SK-N-SH (cell line): ENCODE measurements at regions not wholly inside any gene's neighbourhood (a gene's known extent, or its start where the extent isn't known, plus 50 kb on each side); places are given as distances from the start of the nearest gene placed in this dataset.

Source experiments
- CTCF ChIA-PET: fragments of 300-600, 350-600 bp; formaldehyde crosslinking; extraction: SDS; loops from one replicate; lab custom pipeline; 2021; lab: Yijun Ruan, JAX
- POLR2A ChIA-PET: fragments of 350-600 bp; sonication (Branson Sonifier 250); formaldehyde crosslinking; extraction: SDS; loops from one replicate; lab custom pipeline; 2020; ENCODE audit warnings: antibody characterized with exemption, inconsistent platforms; lab: Yijun Ruan, JAX
- DNase-seq: peaks from one replicate; pipeline ENCODE4 v3.0.0; 2012
- H2AFZ ChIP-seq: fragments of 200-600 bp; sonication (generic); 2 replicates; pipeline ENCODE4 v1.8.1; 2016; ENCODE audit warnings: antibody characterized with exemption, mild to moderate bottlenecking, low read depth
- H3F3A ChIP-seq: fragments of 200-600 bp; sonication (generic); replicated peaks from 2 replicates; pipeline ENCODE3; 2016; ENCODE audit warnings: antibody characterized with exemption, mild to moderate bottlenecking; ENCODE audit not compliant: insufficient read depth
- H3K27ac ChIP-seq, 2 experiments: fragments of 200-500 bp in 1 of 2; fragments of 200-600 bp in 1 of 2; sonication (Bioruptor generic) in 1 of 2; sonication (generic), shearing (Covaris generic) in 1 of 2; 2 replicates each; pipeline versions ENCODE4 v1.5.1 to v1.6.1; 2014 to 2016; ENCODE audit warnings: low read depth in 2 of 2, inconsistent platforms in 1 of 2, low read length in 1 of 2, mild to moderate bottlenecking in 1 of 2, mixed read lengths in 1 of 2
- H3K27me3 ChIP-seq: fragments of 200-600 bp; sonication (generic), shearing (Covaris generic); 2 replicates; pipeline ENCODE4 v1.6.1; 2016; ENCODE audit warnings: mixed run types; ENCODE audit not compliant: insufficient read depth
- H3K36me3 ChIP-seq, 2 experiments: fragments of 200-500 bp in 1 of 2; fragments of 200-600 bp in 1 of 2; sonication (Bioruptor generic) in 1 of 2; sonication (generic) in 1 of 2; replicated peaks in 1 of 2; 2 replicates each; pipeline versions ENCODE3 to v1.5.1; 2014 to 2016; ENCODE audit warnings: low read length in 1 of 2, mild to moderate bottlenecking in 1 of 2; ENCODE audit not compliant: insufficient read depth in 2 of 2, control insufficient read depth in 1 of 2
- H3K4me1 ChIP-seq, 2 experiments: fragments of 200-500 bp in 1 of 2; fragments of 200-600 bp in 1 of 2; sonication (Bioruptor generic) in 1 of 2; sonication (generic), shearing (Covaris generic) in 1 of 2; 2 replicates each; pipeline versions ENCODE4 v1.5.1 to v1.6.1; 2014 to 2016; ENCODE audit warnings: low read depth in 1 of 2, low read length in 1 of 2, mixed run types in 1 of 2; ENCODE audit not compliant: insufficient read depth in 2 of 2, control insufficient read depth in 1 of 2
- H3K4me2 ChIP-seq: fragments of 200-600 bp; sonication (generic), shearing (Covaris generic); 2 replicates; pipeline ENCODE4 v1.6.1; 2017; ENCODE audit warnings: mixed run types
- H3K4me3 ChIP-seq, 2 experiments: fragments of 200-500 bp in 1 of 2; fragments of 200-600 bp in 1 of 2; sonication (Bioruptor generic) in 1 of 2; sonication (generic), shearing (Covaris generic) in 1 of 2; 2 replicates each; pipeline versions ENCODE4 v1.5.1 to v1.8.1; 2014 to 2016; ENCODE audit warnings: low read depth in 2 of 2, inconsistent platforms in 1 of 2, low read length in 1 of 2, mild to moderate bottlenecking in 1 of 2, mixed read lengths in 1 of 2, moderate library complexity in 1 of 2
- H3K79me2 ChIP-seq: fragments of 200-600 bp; sonication (generic); 2 replicates; pipeline ENCODE4 v1.8.1; 2017; ENCODE audit warnings: mild to moderate bottlenecking; ENCODE audit not compliant: insufficient read depth
- H3K9ac ChIP-seq: fragments of 200-600 bp; sonication (generic); 2 replicates; pipeline ENCODE4 v1.6.1; 2017; ENCODE audit warnings: mixed run types
- H3K9me2 ChIP-seq: fragments of 200-600 bp; sonication (generic); 2 replicates; pipeline ENCODE4 v1.6.1; 2017; ENCODE audit warnings: mixed run types
- H3K9me3 ChIP-seq: fragments of 200-600 bp; sonication (generic); 2 replicates; pipeline ENCODE4 v1.6.1; 2017; ENCODE audit warnings: mixed run types, mild to moderate bottlenecking, moderate library complexity
- H4K20me1 ChIP-seq: fragments of 200-600 bp; sonication (generic); 2 replicates; pipeline ENCODE4 v1.6.1; 2017; ENCODE audit warnings: mild to moderate bottlenecking, mixed run types; ENCODE audit not compliant: insufficient read depth
- CHD2 ChIP-seq: fragments of 150-350 bp; IDR thresholded peaks from 2 replicates; pipeline ENCODE4 v1.6.1; 2018; ENCODE audit warnings: low read length; ENCODE audit not compliant: partially characterized antibody
- ELF1 ChIP-seq: IDR thresholded peaks from 2 replicates; pipeline ENCODE4 v1.4.0; 2012
- EP300 ChIP-seq, 2 experiments: IDR thresholded peaks; 2 replicates each; pipeline versions ENCODE4 v1.4.0 to v1.6.1; 2012; ENCODE audit warnings: borderline replicate concordance in 1 of 2, low read depth in 1 of 2, low read length in 1 of 2
- EZH2phosphoT487 ChIP-seq: fragments of 200-600 bp; sonication (generic); IDR thresholded peaks from 2 replicates; pipeline ENCODE4 v1.6.1; 2017; ENCODE audit warnings: low read depth, mixed run types, mild to moderate bottlenecking, antibody characterized with exemption, moderate library complexity, borderline replicate concordance
- GABPA ChIP-seq: IDR thresholded peaks from 2 replicates; pipeline ENCODE4 v1.4.0; 2012; ENCODE audit warnings: low read depth, mild to moderate bottlenecking
- MXI1 ChIP-seq: IDR thresholded peaks from 2 replicates; pipeline ENCODE4 v1.6.1; 2012; ENCODE audit warnings: mild to moderate bottlenecking, low read depth, low read length, improper control_type of control experiment
- NFIC ChIP-seq: IDR thresholded peaks from 2 replicates; pipeline ENCODE4 v1.4.0; 2012; ENCODE audit warnings: borderline replicate concordance
- NRF1 ChIP-seq: IDR thresholded peaks from 2 replicates; pipeline ENCODE4 v1.6.1; 2012; ENCODE audit warnings: low read depth, mild to moderate bottlenecking, low read length
- POLR2AphosphoS5 ChIP-seq: IDR thresholded peaks from 2 replicates; pipeline ENCODE4 v1.6.1; 2012; ENCODE audit warnings: low read depth, low read length
- RAD21 ChIP-seq: IDR thresholded peaks from 2 replicates; pipeline ENCODE4 v1.6.1; 2012; ENCODE audit warnings: mild to moderate bottlenecking, low read length
- RCOR1 ChIP-seq: fragments of 150-350 bp; IDR thresholded peaks from 2 replicates; pipeline ENCODE4 v1.6.1; 2017; ENCODE audit warnings: antibody characterized with exemption, low read length
- RFX5 ChIP-seq: IDR thresholded peaks from 2 replicates; pipeline ENCODE4 v1.6.1; 2012; ENCODE audit warnings: mild to moderate bottlenecking, improper control_type of control experiment, low read length
- SIN3A ChIP-seq: IDR thresholded peaks from 2 replicates; pipeline ENCODE4 v1.6.1; 2012; ENCODE audit warnings: low read depth, mild to moderate bottlenecking, low read length, moderate library complexity, borderline replicate concordance
- SMC3 ChIP-seq: IDR thresholded peaks from 2 replicates; pipeline ENCODE4 v1.6.1; 2012; ENCODE audit warnings: low read depth, low read length, improper control_type of control experiment
- WGBS: methylation state at CpG from one replicate; pipeline ENCODE4 v1.1.6; 2017; ENCODE audit warnings: low lambda C conversion rate; 5-methylcytosine and 5-hydroxymethylcytosine counted together
- TF ChIP-seq, protein P1 (sequence below): IDR thresholded peaks from 2 replicates; pipeline ENCODE4 v1.4.0; 2012; ENCODE audit warnings: low read depth, borderline replicate concordance
- TF ChIP-seq, protein P2 (sequence below): IDR thresholded peaks from 2 replicates; pipeline ENCODE4 v1.4.0; 2012; ENCODE audit warnings: low read depth, borderline replicate concordance
- TF ChIP-seq, protein P3 (sequence below): IDR thresholded peaks from 2 replicates; pipeline ENCODE4 v1.6.1; 2012; ENCODE audit warnings: mild to moderate bottlenecking, low read depth, low read length, moderate library complexity
- TF ChIP-seq, protein P4 (sequence below): fragments of 150-350 bp; IDR thresholded peaks from 2 replicates; pipeline ENCODE4 v1.6.1; 2016; ENCODE audit warnings: mild to moderate bottlenecking, low read depth, low read length
- TF ChIP-seq, protein P5 (sequence below): fragments of 200-600 bp; sonication (generic); IDR thresholded peaks from 2 replicates; pipeline ENCODE4 v1.6.1; 2017; ENCODE audit warnings: antibody characterized with exemption, mild to moderate bottlenecking, moderate library complexity

DNA sequence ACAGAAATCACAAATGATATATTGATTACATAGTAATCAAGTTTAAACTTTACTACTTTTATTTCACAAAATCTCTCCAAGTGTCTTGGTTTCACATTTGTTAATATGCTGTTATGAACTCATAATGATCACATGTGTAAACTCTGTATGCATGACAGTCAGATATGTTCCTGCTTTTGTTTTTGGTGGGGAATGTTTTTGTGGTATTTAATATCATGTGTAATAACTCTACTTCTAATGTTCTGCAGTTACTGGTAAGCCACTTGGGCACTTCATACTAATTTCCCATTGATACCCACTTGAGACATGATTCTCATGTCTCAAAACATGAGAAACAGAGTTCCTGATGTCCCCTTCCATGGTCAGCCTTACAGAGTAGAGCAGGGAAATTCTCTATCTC lies 109.1 kb upstream of the INHBA start:
- Histone ChIP-seq H3K9me2 (no peaks in the 10 kb centered on the region), H3K36me3 (no peaks in the 10 kb centered on the region), H3F3A (peaks cover 3% of the 10 kb centered on the region), H3K9ac (no peak overlapping the region), H3K4me3 (no peak overlapping the region), H3K9me3 (no peaks in the 10 kb centered on the region), H2AFZ (no peak overlapping the region), H3K27ac (no peak overlapping the region), H3K79me2 (no peaks in the 10 kb centered on the region), H4K20me1 (no peaks in the 10 kb centered on the region), H3K4me1 (peaks cover 0 to 2% of the 10 kb centered on the region in 2 experiments; a peak in 1 of 4 replicates), H3K4me2 (no peak overlapping the region), H3K27me3 (no peaks in the 10 kb centered on the region)
- no peak for TF ChIP-seq POLR2AphosphoS5
- TF ChIP-seq, protein P1, sequence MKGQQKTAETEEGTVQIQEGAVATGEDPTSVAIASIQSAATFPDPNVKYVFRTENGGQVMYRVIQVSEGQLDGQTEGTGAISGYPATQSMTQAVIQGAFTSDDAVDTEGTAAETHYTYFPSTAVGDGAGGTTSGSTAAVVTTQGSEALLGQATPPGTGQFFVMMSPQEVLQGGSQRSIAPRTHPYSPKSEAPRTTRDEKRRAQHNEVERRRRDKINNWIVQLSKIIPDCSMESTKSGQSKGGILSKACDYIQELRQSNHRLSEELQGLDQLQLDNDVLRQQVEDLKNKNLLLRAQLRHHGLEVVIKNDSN = no peak
- no peak for TF ChIP-seq RCOR1
- TF ChIP-seq EP300 (IDR thresholded peaks at IDR 0.05; ENCODE audit: borderline replicate concordance in 1 of 2, low read depth in 1 of 2, low read length in 1 of 2) = no peak
- TF ChIP-seq, protein P2, sequence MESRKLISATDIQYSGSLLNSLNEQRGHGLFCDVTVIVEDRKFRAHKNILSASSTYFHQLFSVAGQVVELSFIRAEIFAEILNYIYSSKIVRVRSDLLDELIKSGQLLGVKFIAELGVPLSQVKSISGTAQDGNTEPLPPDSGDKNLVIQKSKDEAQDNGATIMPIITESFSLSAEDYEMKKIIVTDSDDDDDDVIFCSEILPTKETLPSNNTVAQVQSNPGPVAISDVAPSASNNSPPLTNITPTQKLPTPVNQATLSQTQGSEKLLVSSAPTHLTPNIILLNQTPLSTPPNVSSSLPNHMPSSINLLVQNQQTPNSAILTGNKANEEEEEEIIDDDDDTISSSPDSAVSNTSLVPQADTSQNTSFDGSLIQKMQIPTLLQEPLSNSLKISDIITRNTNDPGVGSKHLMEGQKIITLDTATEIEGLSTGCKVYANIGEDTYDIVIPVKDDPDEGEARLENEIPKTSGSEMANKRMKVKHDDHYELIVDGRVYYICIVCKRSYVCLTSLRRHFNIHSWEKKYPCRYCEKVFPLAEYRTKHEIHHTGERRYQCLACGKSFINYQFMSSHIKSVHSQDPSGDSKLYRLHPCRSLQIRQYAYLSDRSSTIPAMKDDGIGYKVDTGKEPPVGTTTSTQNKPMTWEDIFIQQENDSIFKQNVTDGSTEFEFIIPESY = no peak
- no peak for DNase-seq
- ChIA-PET POLR2A (no interaction called here), CTCF (no interaction called here)

DNA sequence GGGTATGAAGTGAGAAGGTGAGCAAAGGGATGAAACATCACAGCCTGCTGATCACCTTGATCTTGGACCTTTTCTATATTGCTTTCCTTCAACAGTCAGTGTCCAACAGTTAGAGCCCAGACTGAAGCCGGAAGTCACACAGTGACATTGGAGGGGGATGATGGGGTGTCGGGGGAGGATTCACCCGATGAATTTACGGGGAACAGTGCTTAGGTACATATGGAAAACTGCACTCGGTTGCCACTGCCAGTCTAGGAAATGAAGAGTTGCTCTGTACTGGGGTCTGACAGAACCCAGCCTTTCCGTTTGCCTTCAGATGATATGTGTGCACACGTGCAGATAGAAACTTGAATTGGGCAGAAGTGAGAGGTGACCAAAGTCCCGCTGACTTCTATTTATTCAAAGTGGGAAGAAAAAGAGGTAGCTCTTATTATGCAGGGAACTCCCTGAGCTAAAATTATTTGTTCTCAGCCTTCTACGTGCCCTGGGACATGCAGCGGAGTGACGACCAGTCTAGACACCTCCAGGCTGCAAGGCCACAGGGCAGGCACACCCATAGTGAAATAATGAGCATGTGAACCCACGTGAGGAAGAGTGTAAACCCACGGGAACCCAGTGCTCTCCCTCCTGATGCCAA lies 107.2 kb upstream of the INHBA start:
- H3K4me1 ChIP-seq = no peaks in the 10 kb centered on the region
- WGBS = 57% methylated on average over 13 of the region's 13 CpGs
- no peaks in the 10 kb centered on the region for H3K9me3 ChIP-seq
- ChIA-PET CTCF (no interaction called here), POLR2A (no interaction called here)
- H3K4me2 ChIP-seq = no peak overlapping the region
- no peaks in the 10 kb centered on the region for H3K9me2 ChIP-seq
- H3K36me3 ChIP-seq = no peaks in the 10 kb centered on the region
- H3K27me3 ChIP-seq = no peaks in the 10 kb centered on the region
- H3K79me2 ChIP-seq = no peaks in the 10 kb centered on the region
- H3K4me3 ChIP-seq = no peak overlapping the region
- no peak overlapping the region for H2AFZ ChIP-seq
- peaks cover under 1% of the 10 kb centered on the region for H3F3A ChIP-seq
- no peak for DNase-seq
- no peak overlapping the region for H3K9ac ChIP-seq
- H4K20me1 ChIP-seq = no peaks in the 10 kb centered on the region
- H3K27ac ChIP-seq = no peak overlapping the region
- no peak for TF ChIP-seq MXI1
- no peak for TF ChIP-seq RAD21
- TF ChIP-seq NRF1 = no peak
- TF ChIP-seq, protein P3, sequence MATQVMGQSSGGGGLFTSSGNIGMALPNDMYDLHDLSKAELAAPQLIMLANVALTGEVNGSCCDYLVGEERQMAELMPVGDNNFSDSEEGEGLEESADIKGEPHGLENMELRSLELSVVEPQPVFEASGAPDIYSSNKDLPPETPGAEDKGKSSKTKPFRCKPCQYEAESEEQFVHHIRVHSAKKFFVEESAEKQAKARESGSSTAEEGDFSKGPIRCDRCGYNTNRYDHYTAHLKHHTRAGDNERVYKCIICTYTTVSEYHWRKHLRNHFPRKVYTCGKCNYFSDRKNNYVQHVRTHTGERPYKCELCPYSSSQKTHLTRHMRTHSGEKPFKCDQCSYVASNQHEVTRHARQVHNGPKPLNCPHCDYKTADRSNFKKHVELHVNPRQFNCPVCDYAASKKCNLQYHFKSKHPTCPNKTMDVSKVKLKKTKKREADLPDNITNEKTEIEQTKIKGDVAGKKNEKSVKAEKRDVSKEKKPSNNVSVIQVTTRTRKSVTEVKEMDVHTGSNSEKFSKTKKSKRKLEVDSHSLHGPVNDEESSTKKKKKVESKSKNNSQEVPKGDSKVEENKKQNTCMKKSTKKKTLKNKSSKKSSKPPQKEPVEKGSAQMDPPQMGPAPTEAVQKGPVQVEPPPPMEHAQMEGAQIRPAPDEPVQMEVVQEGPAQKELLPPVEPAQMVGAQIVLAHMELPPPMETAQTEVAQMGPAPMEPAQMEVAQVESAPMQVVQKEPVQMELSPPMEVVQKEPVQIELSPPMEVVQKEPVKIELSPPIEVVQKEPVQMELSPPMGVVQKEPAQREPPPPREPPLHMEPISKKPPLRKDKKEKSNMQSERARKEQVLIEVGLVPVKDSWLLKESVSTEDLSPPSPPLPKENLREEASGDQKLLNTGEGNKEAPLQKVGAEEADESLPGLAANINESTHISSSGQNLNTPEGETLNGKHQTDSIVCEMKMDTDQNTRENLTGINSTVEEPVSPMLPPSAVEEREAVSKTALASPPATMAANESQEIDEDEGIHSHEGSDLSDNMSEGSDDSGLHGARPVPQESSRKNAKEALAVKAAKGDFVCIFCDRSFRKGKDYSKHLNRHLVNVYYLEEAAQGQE = no peak
- TF ChIP-seq, protein P4, sequence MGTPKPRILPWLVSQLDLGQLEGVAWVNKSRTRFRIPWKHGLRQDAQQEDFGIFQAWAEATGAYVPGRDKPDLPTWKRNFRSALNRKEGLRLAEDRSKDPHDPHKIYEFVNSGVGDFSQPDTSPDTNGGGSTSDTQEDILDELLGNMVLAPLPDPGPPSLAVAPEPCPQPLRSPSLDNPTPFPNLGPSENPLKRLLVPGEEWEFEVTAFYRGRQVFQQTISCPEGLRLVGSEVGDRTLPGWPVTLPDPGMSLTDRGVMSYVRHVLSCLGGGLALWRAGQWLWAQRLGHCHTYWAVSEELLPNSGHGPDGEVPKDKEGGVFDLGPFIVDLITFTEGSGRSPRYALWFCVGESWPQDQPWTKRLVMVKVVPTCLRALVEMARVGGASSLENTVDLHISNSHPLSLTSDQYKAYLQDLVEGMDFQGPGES = no peak
- TF ChIP-seq NFIC = no peak
- no peak for TF ChIP-seq GABPA
- no peak for TF ChIP-seq CHD2
- TF ChIP-seq, protein P5, sequence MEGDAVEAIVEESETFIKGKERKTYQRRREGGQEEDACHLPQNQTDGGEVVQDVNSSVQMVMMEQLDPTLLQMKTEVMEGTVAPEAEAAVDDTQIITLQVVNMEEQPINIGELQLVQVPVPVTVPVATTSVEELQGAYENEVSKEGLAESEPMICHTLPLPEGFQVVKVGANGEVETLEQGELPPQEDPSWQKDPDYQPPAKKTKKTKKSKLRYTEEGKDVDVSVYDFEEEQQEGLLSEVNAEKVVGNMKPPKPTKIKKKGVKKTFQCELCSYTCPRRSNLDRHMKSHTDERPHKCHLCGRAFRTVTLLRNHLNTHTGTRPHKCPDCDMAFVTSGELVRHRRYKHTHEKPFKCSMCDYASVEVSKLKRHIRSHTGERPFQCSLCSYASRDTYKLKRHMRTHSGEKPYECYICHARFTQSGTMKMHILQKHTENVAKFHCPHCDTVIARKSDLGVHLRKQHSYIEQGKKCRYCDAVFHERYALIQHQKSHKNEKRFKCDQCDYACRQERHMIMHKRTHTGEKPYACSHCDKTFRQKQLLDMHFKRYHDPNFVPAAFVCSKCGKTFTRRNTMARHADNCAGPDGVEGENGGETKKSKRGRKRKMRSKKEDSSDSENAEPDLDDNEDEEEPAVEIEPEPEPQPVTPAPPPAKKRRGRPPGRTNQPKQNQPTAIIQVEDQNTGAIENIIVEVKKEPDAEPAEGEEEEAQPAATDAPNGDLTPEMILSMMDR = no peak
- TF ChIP-seq RFX5 = no peak
- TF ChIP-seq SMC3 = no peak
- no peak for TF ChIP-seq SIN3A
- TF ChIP-seq EZH2phosphoT487 = no peak
- no peak for TF ChIP-seq ELF1
